ENCODE measurements at regions not wholly inside any gene's neighbourhood (a gene's known extent, or its start where the extent isn't known, plus 50 kb on each side); places are given as distances from the start of the nearest gene placed in this dataset.

DNA sequence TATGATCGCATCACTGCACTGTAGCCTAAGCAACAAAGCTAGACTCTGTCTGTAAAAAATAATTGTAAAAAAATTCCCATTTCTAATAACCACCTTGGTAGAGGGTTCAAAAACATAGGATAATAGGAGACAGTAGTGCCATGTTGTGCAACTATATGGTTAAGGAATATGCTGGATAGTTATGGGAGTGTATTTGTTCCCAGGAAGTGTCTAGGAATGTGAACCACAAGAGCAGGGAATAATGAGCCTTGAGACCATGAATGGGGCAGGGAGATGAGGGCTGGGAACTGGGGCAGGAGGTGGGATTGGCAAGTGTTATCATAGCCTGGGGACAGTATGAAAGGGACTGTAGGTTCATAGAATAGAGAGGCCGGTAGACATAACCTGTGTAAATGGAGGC is 50.4 kb downstream of the RUSC2 start:
- H3K4me1 Mint-ChIP-seq (ENCODE audit: low read depth) = no peaks in the 10 kb centered on the region
- intact Hi-C loops (cut with micrococcal nuclease) = no loop called here
- no peak overlapping the region for H3K27ac Mint-ChIP-seq
- H3K9me3 Mint-ChIP-seq = no peaks in the 10 kb centered on the region
- H3K27me3 Mint-ChIP-seq (ENCODE audit: low read depth) = peaks cover 3% of the 10 kb centered on the region
- H3K4me3 Mint-ChIP-seq (ENCODE audit: low read depth) = no peak overlapping the region
- no peak for DNase-seq (ENCODE audit: low spot score)
- no peaks in the 10 kb centered on the region for H3K36me3 Mint-ChIP-seq (ENCODE audit: low read depth)

DNA sequence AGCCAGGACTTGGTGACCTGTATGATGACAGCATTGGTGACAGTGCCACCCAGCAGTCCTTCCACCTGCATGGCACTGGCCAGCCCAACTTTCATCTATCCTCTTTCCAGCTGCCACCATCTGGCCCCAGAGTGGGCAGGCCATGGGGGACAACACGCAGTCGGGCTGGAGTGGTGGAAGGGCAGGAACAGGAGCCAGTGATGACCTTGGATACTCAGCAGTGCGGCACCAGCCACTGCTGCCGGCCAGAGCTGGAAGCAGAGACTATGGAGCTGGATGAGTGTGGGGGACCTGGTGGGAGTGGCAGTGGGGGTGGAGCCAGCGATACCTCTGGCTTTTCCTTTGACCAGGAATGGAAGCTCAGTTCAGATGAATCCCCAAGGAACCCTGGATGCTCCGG is 56.9 kb downstream of the RUSC2 start:
- H3K36me3 Mint-ChIP-seq (ENCODE audit: low read depth) = no peaks in the 10 kb centered on the region
- DNase-seq (ENCODE audit: low spot score) = no peak
- H3K27me3 Mint-ChIP-seq (ENCODE audit: low read depth) = peaks cover 3% of the 10 kb centered on the region
- H3K27ac Mint-ChIP-seq = no peak overlapping the region
- no peaks in the 10 kb centered on the region for H3K4me1 Mint-ChIP-seq (ENCODE audit: low read depth)
- intact Hi-C loops (cut with micrococcal nuclease) = no loop called here
- no peaks in the 10 kb centered on the region for H3K9me3 Mint-ChIP-seq
- no peak overlapping the region for H3K4me3 Mint-ChIP-seq (ENCODE audit: low read depth)

DNA sequence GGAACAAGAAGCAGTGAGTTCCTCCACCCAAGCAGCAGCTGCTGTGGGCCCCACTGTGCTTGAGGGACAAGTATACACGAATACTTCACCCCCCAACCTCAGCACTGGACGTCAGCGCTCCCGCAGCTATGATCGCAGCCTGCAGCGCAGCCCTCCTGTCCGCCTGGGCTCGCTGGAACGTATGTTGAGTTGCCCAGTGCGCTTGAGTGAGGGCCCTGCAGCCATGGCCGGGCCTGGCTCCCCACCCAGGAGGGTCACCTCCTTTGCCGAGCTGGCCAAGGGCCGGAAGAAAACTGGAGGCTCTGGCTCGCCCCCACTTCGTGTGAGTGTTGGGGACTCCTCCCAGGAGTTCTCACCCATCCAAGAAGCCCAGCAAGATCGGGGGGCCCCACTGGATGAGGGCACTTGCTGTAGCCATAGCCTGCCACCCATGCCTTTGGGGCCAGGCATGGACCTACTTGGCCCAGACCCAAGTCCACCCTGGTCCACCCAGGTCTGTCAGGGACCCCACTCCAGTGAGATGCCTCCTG is 57.1 kb upstream of the TESK1 start:
- no peaks in the 10 kb centered on the region for H3K27me3 Mint-ChIP-seq (ENCODE audit: low read depth)
- intact Hi-C loops (cut with micrococcal nuclease) = no loop called here
- H3K36me3 Mint-ChIP-seq (ENCODE audit: low read depth) = no peaks in the 10 kb centered on the region
- DNase-seq (ENCODE audit: low spot score) = no peak
- H3K4me3 Mint-ChIP-seq (ENCODE audit: low read depth) = no peak overlapping the region
- H3K9me3 Mint-ChIP-seq = no peaks in the 10 kb centered on the region
- H3K27ac Mint-ChIP-seq = no peak overlapping the region
- no peaks in the 10 kb centered on the region for H3K4me1 Mint-ChIP-seq (ENCODE audit: low read depth)

DNA sequence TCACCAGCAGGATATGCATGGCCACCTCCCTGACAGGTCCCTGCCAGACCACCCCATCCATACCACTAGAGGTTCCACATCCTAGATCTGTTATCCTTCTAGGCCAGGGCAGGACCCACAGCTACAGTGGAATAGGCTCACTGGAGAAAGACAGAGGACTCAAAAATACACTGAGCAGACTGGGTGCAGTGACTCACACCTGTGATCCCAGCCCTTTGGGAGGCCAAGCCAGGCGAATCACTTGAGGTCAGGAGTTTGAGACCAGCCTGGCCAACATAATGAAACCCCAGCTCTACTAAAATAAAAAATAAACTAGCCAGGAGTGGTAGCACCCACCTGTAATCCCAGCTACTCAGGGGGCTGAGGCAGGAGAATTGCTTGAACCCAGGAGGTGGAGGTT is 56.5 kb upstream of the TESK1 start:
- Mint-ChIP-seq H3K9me3 (no peaks in the 10 kb centered on the region), H3K4me3 (ENCODE audit: low read depth) (no peak overlapping the region), H3K36me3 (ENCODE audit: low read depth) (no peaks in the 10 kb centered on the region), H3K27ac (no peak overlapping the region), H3K27me3 (ENCODE audit: low read depth) (no peaks in the 10 kb centered on the region), H3K4me1 (ENCODE audit: low read depth) (no peaks in the 10 kb centered on the region)
- no peak for DNase-seq (ENCODE audit: low spot score)
- intact Hi-C loops (cut with micrococcal nuclease) = no loop called here

DNA sequence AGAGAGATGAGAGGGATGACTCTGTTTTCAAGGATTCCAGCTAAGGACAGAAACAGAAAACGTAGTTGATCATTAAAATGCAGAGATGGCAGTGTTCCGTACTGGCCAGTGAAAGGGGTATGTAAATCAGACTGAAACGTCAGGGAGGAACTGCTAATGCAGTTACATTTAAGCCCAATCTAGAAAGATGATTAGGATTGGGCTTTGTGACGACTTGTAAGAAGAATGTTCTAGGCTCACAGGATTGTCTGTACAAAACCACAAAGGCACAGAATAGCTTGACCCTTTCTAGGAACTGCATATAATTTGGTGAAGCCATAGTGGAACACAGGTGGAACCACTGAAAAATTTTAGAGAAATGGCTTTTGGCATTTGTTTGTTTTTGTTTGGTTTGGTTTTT is 55.6 kb upstream of the TESK1 start:
- no peak overlapping the region for H3K4me3 Mint-ChIP-seq (ENCODE audit: low read depth)
- H3K9me3 Mint-ChIP-seq = no peaks in the 10 kb centered on the region
- H3K27me3 Mint-ChIP-seq (ENCODE audit: low read depth) = no peaks in the 10 kb centered on the region
- H3K27ac Mint-ChIP-seq = no peak overlapping the region
- intact Hi-C loops (cut with micrococcal nuclease) = no loop called here
- DNase-seq (ENCODE audit: low spot score) = no peak
- H3K4me1 Mint-ChIP-seq (ENCODE audit: low read depth) = no peaks in the 10 kb centered on the region
- no peaks in the 10 kb centered on the region for H3K36me3 Mint-ChIP-seq (ENCODE audit: low read depth)

DNA sequence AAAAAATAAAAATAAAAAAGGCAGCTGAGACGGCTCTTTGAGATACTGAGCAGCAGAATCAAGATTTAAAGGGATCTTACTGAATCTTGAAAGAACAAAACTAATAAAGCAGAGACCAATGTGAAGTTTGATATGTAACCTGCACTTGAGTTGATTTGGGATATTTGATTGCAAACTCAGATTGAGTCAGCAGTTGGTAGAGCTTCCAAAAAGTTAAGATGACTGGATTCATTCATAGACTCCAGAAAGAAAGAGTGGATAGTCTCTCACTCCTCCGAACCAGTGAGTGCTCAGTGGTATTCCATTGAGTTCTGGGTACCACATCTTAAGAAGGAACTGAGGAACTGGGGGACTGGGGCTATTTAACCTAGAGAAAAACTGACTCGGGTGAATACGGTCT is 52.7 kb upstream of the TESK1 start:
- intact Hi-C loops (cut with micrococcal nuclease) = no loop called here
- Mint-ChIP-seq H3K27me3 (ENCODE audit: low read depth) (no peaks in the 10 kb centered on the region), H3K36me3 (ENCODE audit: low read depth) (no peaks in the 10 kb centered on the region), H3K4me1 (ENCODE audit: low read depth) (no peaks in the 10 kb centered on the region), H3K4me3 (ENCODE audit: low read depth) (no peak overlapping the region), H3K9me3 (no peaks in the 10 kb centered on the region), H3K27ac (no peak overlapping the region)
- no peak for DNase-seq (ENCODE audit: low spot score)

DNA sequence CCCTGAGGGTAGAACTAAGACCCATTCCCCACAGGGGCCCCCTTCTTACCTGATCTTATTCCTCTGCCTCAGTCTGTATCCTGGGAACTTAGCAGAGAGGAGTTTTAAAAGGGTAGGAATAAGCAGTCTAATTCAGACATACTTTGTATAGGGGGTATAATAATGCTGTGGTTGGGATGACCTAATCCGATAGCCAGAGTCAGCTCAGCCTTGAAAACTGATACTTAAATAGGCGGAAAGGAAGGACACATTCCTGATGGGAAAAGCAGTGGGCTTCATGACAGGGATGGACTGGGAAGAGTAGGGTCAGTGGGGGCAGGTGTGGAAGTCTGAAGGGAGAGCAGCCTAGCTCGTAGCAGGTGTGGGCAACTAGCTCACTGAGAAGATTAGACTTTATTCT is 52.2 kb upstream of the TESK1 start:
- no peaks in the 10 kb centered on the region for H3K4me1 Mint-ChIP-seq (ENCODE audit: low read depth)
- no peak overlapping the region for H3K27ac Mint-ChIP-seq
- no peak for DNase-seq (ENCODE audit: low spot score)
- H3K27me3 Mint-ChIP-seq (ENCODE audit: low read depth) = no peaks in the 10 kb centered on the region
- no peak overlapping the region for H3K4me3 Mint-ChIP-seq (ENCODE audit: low read depth)
- no peaks in the 10 kb centered on the region for H3K9me3 Mint-ChIP-seq
- intact Hi-C loops (cut with micrococcal nuclease) = no loop called here
- no peaks in the 10 kb centered on the region for H3K36me3 Mint-ChIP-seq (ENCODE audit: low read depth)

DNA sequence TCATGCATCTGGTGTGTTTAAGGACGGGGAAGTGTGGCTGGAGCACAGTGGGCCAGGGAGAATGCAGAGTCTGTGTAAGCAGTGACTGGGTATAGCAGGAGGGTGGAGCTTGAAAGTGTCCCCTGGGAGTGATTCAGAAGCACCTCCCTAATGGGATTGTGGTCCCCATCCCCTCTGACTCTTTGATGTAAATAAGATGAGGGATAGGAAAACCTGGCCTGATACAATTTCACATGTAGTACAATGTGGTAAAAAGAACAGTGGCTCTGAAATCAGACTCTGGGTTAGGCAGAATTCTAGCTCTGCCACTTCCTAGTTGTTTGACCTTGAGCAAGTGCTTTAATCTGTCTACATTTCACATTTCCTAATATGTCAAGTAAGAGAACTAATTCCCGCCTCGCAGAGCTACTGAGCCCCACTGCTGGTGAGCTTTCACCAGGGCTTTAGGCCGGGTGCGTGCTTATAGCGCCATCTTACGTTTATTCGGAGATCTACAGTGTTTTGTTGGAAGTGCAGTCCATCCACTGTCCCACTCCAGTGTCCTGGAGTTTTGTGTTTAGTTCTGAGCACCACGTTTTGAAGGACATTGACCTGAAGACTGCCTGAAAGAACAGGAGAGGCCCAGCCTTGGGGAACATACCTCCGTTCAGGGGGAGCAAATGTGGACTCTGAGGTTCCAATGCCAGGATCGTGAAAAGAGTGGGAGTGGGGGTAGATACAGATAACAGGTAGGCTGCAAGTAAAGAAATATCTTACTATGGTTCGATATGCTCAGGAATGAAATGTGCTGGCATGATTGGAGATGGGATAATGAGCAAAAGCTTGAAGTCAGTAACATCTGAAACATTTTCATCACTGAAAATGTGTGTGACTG is 51.2 kb upstream of the TESK1 start:
- no peaks in the 10 kb centered on the region for H3K36me3 Mint-ChIP-seq (ENCODE audit: low read depth)
- intact Hi-C loops (cut with micrococcal nuclease) = loop anchor here (1.0 kb wide), 2 partner anchors 73 to 438 kb away; no protein-coding TSS in a partner anchor
- H3K9me3 Mint-ChIP-seq = no peaks in the 10 kb centered on the region
- no peak overlapping the region for H3K27ac Mint-ChIP-seq
- DNase-seq (ENCODE audit: low spot score) = peak; percentile 16
- H3K27me3 Mint-ChIP-seq (ENCODE audit: low read depth) = no peaks in the 10 kb centered on the region
- H3K4me1 Mint-ChIP-seq (ENCODE audit: low read depth) = no peaks in the 10 kb centered on the region
- no peak overlapping the region for H3K4me3 Mint-ChIP-seq (ENCODE audit: low read depth)

DNA sequence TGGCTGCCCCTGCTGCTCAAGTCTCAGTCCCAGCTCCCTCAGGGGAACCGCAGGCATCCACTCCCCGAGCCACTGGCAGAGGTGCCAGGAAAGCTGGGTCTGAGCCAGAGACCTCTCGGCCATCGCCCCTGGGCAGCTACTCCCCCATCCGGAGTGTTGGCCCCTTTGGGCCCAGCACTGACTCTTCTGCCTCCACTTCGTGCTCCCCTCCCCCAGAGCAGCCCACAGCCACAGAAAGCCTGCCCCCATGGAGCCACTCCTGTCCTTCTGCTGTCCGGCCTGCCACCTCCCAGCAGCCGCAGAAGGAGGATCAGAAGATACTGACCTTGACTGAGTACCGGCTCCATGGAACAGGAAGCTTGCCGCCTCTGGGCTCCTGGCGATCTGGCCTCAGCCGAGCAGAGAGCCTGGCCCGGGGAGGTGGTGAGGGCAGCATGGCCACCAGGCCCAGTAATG is 49.8 kb upstream of the TESK1 start:
- no peaks in the 10 kb centered on the region for H3K36me3 Mint-ChIP-seq (ENCODE audit: low read depth)
- no peak overlapping the region for H3K4me3 Mint-ChIP-seq (ENCODE audit: low read depth)
- H3K27ac Mint-ChIP-seq = no peak overlapping the region
- no peak for DNase-seq (ENCODE audit: low spot score)
- intact Hi-C loops (cut with micrococcal nuclease) = no loop called here
- H3K27me3 Mint-ChIP-seq (ENCODE audit: low read depth) = no peaks in the 10 kb centered on the region
- no peaks in the 10 kb centered on the region for H3K9me3 Mint-ChIP-seq
- no peaks in the 10 kb centered on the region for H3K4me1 Mint-ChIP-seq (ENCODE audit: low read depth)
